K562 (cell line): ENCODE measurements at regions not wholly inside any gene's neighbourhood (a gene's known extent, or its start where the extent isn't known, plus 50 kb on each side); places are given as distances from the start of the nearest gene placed in this dataset.

Experiments
- ATAC-seq: fragments of 200-7000 bp; cut with Tn5 transposase; 3 replicates; pipeline ENCODE4 v1.9.1; 2020; ENCODE audit warnings: moderate library complexity
- BruUV-seq: library from RNA; stranded (reverse); fragments of 400-500 nt; replicated peaks from 2 replicates; lab custom pipeline; 2021; lab: Mats Ljungman, UMichigan
- CTCF ChIA-PET: fragments of 300-600 bp; formaldehyde crosslinking; extraction: SDS; loops from one replicate; lab custom pipeline; 2021; ENCODE audit warnings: low intra/inter-chr PET ratio; lab: Yijun Ruan, JAX
- POLR2A ChIA-PET: fragments of 300-600, 350-650 bp; sonication (Branson Sonifier 250); formaldehyde crosslinking; extraction: SDS; loops from one replicate; lab custom pipeline; 2021; ENCODE audit warnings: antibody characterized with exemption, inconsistent platforms; lab: Yijun Ruan, JAX
- DNase-seq, 4 experiments: peaks; one replicate each; pipeline versions ENCODE4 v3.0.0 to v3.0.0-alpha.2; 2011 to 2018; ENCODE audit warnings: low spot score in 3 of 4, mixed read lengths in 3 of 4; ENCODE audit errors: extremely low read depth in 1 of 4
- FAIRE-seq: peaks from 2 replicates; lab custom pipeline; 2011; peaks lifted over from hg19 to GRCh38; lab: Jason Lieb, UNC
- H2AFZ ChIP-seq: 2 replicates; pipeline ENCODE4 v1.6.0; 2011; ENCODE audit warnings: low read depth, low read length, control low read depth, inconsistent platforms
- H3K27ac ChIP-seq: fragments of 200-600 bp; 3 replicates; pipeline ENCODE4 v1.8.0; 2011; ENCODE audit warnings: low read depth, mild to moderate bottlenecking, control low read depth, inconsistent platforms, low read length, moderate library complexity, mixed read lengths; ENCODE audit errors: extremely low read depth
- H3K27me3 ChIP-seq, 2 experiments: fragments of 300-600 bp in 1 of 2; 2 replicates in 1 of 2; 3 replicates in 1 of 2; pipeline versions ENCODE4 v1.6.0 to v1.8.0; 2011; ENCODE audit warnings: inconsistent platforms in 2 of 2, low read length in 2 of 2, mild to moderate bottlenecking in 1 of 2, mixed read lengths in 1 of 2, moderate library complexity in 1 of 2; ENCODE audit not compliant: control insufficient read depth in 2 of 2, insufficient read depth in 2 of 2
- H3K36me3 ChIP-seq: fragments of 300-600 bp; 3 replicates; pipeline ENCODE4 v1.8.0; 2011; ENCODE audit warnings: mild to moderate bottlenecking, low read length, inconsistent platforms; ENCODE audit not compliant: control insufficient read depth, insufficient read depth
- H3K4me1 ChIP-seq, 2 experiments: fragments of 200-600 bp in 1 of 2; replicated peaks in 1 of 2; 2 replicates in 1 of 2; 3 replicates in 1 of 2; pipeline versions ENCODE4 v1.5.1 to v1.8.0; 2011; ENCODE audit warnings: inconsistent platforms in 2 of 2, low read length in 2 of 2, mild to moderate bottlenecking in 1 of 2, mixed read lengths in 1 of 2, moderate library complexity in 1 of 2; ENCODE audit not compliant: control insufficient read depth in 2 of 2, insufficient read depth in 2 of 2
- H3K4me2 ChIP-seq: 2 replicates; pipeline ENCODE4 v1.6.1; 2011; ENCODE audit warnings: low read length, control low read depth, inconsistent platforms, mixed read lengths; ENCODE audit not compliant: insufficient read depth
- H3K4me3 ChIP-seq: fragments of 200-600 bp; sonication (generic), shearing (Covaris generic); 2 replicates; pipeline ENCODE4 v1.5.1; 2016; ENCODE audit warnings: control low read depth, inconsistent platforms
- H3K79me2 ChIP-seq: fragments of 200-600 bp; 3 replicates; pipeline ENCODE4 v1.8.0; 2011; ENCODE audit warnings: low read length, inconsistent platforms; ENCODE audit not compliant: control insufficient read depth, insufficient read depth
- H3K9ac ChIP-seq, 2 experiments: 2 replicates each; pipeline versions ENCODE4 v1.6.0 to v1.6.1; 2011; ENCODE audit warnings: low read depth in 2 of 2, low read length in 2 of 2, control low read depth in 1 of 2, inconsistent platforms in 1 of 2, mild to moderate bottlenecking in 1 of 2, mixed read lengths in 1 of 2; ENCODE audit not compliant: insufficient read depth in 1 of 2
- H3K9me1 ChIP-seq: one replicate; pipeline ENCODE4 v1.6.0; 2011; ENCODE audit warnings: inconsistent platforms, mild to moderate bottlenecking, low read length, moderate library complexity; ENCODE audit not compliant: control insufficient read depth, insufficient read depth
- H3K9me3 ChIP-seq: replicated peaks from 2 replicates; pipeline ENCODE4 v1.5.1; 2011; ENCODE audit warnings: low read depth, low read length, inconsistent platforms; ENCODE audit not compliant: control insufficient read depth, insufficient read depth
- H4K20me1 ChIP-seq: replicated peaks from 2 replicates; pipeline ENCODE4 v1.6.1; 2011; ENCODE audit warnings: low read length, inconsistent platforms, mixed read lengths; ENCODE audit not compliant: control insufficient read depth, insufficient read depth
- E2F3 ChIP-seq: fragments of 250-450 bp; sonication (Bioruptor Pico); IDR thresholded peaks from 2 replicates; pipeline ENCODE4 v1.4.0; 2020; ENCODE audit warnings: mild to moderate bottlenecking
- MED1 ChIP-seq: sonication (generic); formaldehyde crosslinking; IDR thresholded peaks from 2 replicates; pipeline ENCODE4 v1.8.1; 2023; ENCODE audit warnings: missing genetic modification reagents, borderline replicate concordance
- MTF1 ChIP-seq: fragments of 250-450 bp; sonication (Bioruptor Pico); IDR thresholded peaks from 2 replicates; pipeline ENCODE4 v1.9.0; 2021; ENCODE audit warnings: moderate library complexity, mild to moderate bottlenecking, inconsistent platforms, borderline replicate concordance
- PRPF4 ChIP-seq: fragments of 200-400 bp; formaldehyde crosslinking; IDR thresholded peaks from one replicate; pipeline ENCODE4 v1.6.1; 2017; ENCODE audit warnings: low read length, low read depth, mild to moderate bottlenecking; ENCODE audit not compliant: insufficient read depth, poor library complexity, severe bottlenecking
- SMAD2 ChIP-seq: fragments of 150-350 bp; IDR thresholded peaks from 2 replicates; pipeline ENCODE4 v1.6.1; 2014; ENCODE audit warnings: low read depth, mild to moderate bottlenecking, low read length
- WGBS: fragments of 100-300 bp; shearing (Covaris generic); methylation state at CpG from one replicate; pipeline ENCODE4 v1.1.6; 2016; ENCODE audit warnings: low coverage, mixed read lengths; ENCODE audit not compliant: insufficient coverage; ENCODE audit errors: missing lambda C conversion rate; 5-methylcytosine and 5-hydroxymethylcytosine counted together
- in situ Hi-C: fragments of 300-500 bp; cut with MboI; formaldehyde crosslinking; loops from 4 replicates; pipeline ENCODE4 v1.15.0; 2018; ENCODE audit warnings: inconsistent platforms, mixed read lengths
- intact Hi-C: fragments of 100-400 bp; cut with micrococcal nuclease; formaldehyde crosslinking; loops from 2 replicates; pipeline ENCODE4 v1.14.2; 2022
- TF ChIP-seq, protein P1 (sequence below), 2 experiments: fragments of 200-800 bp in 1 of 2; sonication (Bioruptor generic) in 1 of 2; sonication (generic) in 1 of 2; formaldehyde crosslinking in 1 of 2; IDR thresholded peaks in 1 of 2; conservative IDR thresholded peaks in 1 of 2; 2 replicates each; pipeline versions ENCODE4 v1.5.0 to v1.6.1; 2016 to 2020; ENCODE audit warnings: missing compliant biosample characterization in 1 of 2, missing genetic modification characterization in 1 of 2, missing genetic modification reagents in 1 of 2

DNA sequence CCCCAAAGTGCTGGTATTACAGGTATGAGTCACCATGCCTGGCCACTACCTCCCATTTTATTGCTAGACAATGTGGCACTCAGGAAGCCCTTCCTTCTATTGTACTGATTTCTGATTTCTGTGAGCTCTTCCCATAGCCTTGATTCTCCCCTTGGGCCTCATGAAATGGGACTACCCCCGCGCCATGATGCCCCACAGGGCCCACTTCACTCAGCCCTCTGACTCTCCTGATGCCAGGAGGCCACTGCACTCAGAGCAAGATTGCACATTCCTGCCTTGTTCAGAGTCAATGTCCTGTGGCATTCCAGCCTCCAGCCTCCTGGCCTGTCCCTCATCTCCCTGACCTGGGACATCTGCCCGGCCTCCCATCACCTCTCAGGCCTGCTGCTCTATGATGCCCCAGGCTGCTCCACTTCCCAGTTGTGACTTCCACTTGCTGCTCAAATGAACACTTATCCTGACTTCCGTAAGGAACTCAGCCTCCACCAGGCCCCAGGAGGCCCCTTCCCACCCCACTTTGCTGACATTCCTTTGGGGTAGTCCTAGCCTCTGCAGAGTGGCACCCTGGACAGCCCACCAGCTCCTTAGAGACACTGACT, 66.6 kb upstream of the KSR1 start:
- Histone ChIP-seq H3K4me1 (no peaks in the 10 kb centered on the region), H3K9me3 (no peaks in the 10 kb centered on the region), H3K27me3 (no peaks in the 10 kb centered on the region), H2AFZ (no peak overlapping the region), H3K4me3 (no peak overlapping the region), H3K27ac (no peak overlapping the region), H3K4me2 (no peak overlapping the region), H3K9ac (peak overlapping the region in 1 of 2 experiments; percentile 43; a peak in 1 of 4 replicates), H3K79me2 (no peaks in the 10 kb centered on the region), H4K20me1 (no peaks in the 10 kb centered on the region), H3K36me3 (no peaks in the 10 kb centered on the region), H3K9me1 (no peaks in the 10 kb centered on the region)
- FAIRE-seq: no peak
- DNase-seq: no peak
- in situ Hi-C loops (no loop called here), intact Hi-C loops (loop anchor here (10.0 kb wide), 1 partner anchor 185 kb away; no protein-coding TSS in a partner anchor)
- TF ChIP-seq SMAD2: no peak
- TF ChIP-seq, protein P1, sequence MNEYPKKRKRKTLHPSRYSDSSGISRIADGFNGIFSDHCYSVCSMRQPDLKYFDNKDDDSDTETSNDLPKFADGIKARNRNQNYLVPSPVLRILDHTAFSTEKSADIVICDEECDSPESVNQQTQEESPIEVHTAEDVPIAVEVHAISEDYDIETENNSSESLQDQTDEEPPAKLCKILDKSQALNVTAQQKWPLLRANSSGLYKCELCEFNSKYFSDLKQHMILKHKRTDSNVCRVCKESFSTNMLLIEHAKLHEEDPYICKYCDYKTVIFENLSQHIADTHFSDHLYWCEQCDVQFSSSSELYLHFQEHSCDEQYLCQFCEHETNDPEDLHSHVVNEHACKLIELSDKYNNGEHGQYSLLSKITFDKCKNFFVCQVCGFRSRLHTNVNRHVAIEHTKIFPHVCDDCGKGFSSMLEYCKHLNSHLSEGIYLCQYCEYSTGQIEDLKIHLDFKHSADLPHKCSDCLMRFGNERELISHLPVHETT (CRISPR knock-in tag; conservative IDR thresholded peaks at IDR 0.05 in 1 of 2, IDR thresholded peaks at IDR 0.05 in 1 of 2): 0 out of 4 replicates have a peak, but pooled peaks of 1 of the 2 experiments have one; percentile 25
- ATAC-seq: no peak
- ChIA-PET POLR2A (interaction anchor here (1.1 kb wide), 1 partner anchor 9 kb away, joined by 3 read pairs; no protein-coding TSS in a partner anchor), CTCF (no interaction called here)
- 54% methylated on average over 4 of the region's 4 CpGs for WGBS
- no TSS peak for BruUV-seq

DNA sequence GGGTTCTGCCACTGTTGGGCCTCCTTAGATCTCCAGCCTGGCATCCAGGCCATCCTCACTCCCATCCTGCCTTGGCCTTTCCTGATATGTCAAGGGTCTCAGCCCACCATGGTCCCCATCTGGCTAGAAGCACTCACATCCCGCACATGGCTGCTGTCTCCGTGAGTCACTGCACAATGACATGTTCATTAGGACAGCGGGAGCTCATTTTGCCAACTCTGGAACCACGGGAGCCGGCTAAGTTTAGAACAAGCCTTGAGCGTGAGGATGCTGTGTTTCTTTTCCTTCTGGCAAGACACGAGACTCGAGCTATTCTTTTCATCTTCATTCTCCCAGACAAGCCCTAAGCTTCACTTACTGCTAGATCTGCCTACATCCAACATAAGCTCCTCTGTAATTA, 65.7 kb upstream of the KSR1 start:
- in situ Hi-C loops (no loop called here), intact Hi-C loops (no loop called here)
- no peaks in the 10 kb centered on the region for H3K4me1 ChIP-seq
- H3K27ac ChIP-seq: no peak overlapping the region
- H3K79me2 ChIP-seq: no peaks in the 10 kb centered on the region
- DNase-seq (no peak), ATAC-seq (no peak), FAIRE-seq (no peak)
- no peaks in the 10 kb centered on the region for H3K9me3 ChIP-seq
- no peaks in the 10 kb centered on the region for H3K36me3 ChIP-seq
- ChIA-PET POLR2A (interaction anchor here (1.0 kb wide), 1 partner anchor 27 kb away, joined by 3 read pairs; no protein-coding TSS in a partner anchor), CTCF (no interaction called here)
- H3K27me3 ChIP-seq: no peaks in the 10 kb centered on the region
- no peak overlapping the region for H2AFZ ChIP-seq
- H4K20me1 ChIP-seq: no peaks in the 10 kb centered on the region
- BruUV-seq: no TSS peak
- H3K4me3 ChIP-seq: no peak overlapping the region
- 40% methylated on average over 8 of the region's 8 CpGs for WGBS
- H3K9me1 ChIP-seq: no peaks in the 10 kb centered on the region
- no peak overlapping the region for H3K9ac ChIP-seq
- H3K4me2 ChIP-seq: no peak overlapping the region
- no peak for TF ChIP-seq MTF1 (CRISPR knock-in tag)
- TF ChIP-seq E2F3: no peak
- TF ChIP-seq PRPF4: no peak
- TF ChIP-seq MED1 (CRISPR knock-in tag): no peak
